GM19324 (cell line): ENCODE measurements at regions not wholly inside any gene's neighbourhood (a gene's known extent, or its start where the extent isn't known, plus 50 kb on each side); places are given as distances from the start of the nearest gene placed in this dataset.

ENCODE experiments used
- ATAC-seq: cut with Tn5 transposase; IDR thresholded peaks from one replicate; pipeline ENCODE4 v1.9.1; 2021; ENCODE audit warnings: mild to moderate bottlenecking, moderate library complexity; ENCODE audit not compliant: unreplicated experiment, low FRiP score

GRCh38 chr4:136599890-136600289 lies 932.4 kb downstream of the PCDH18 start:
- ATAC-seq: no peak

GRCh38 chr4:136590440-136590839 lies 941.9 kb downstream of the PCDH18 start:
- ATAC-seq: no peak

- ATAC-seq: no peak
Measured at GRCh38 chr4:136583567-136583966, 948.7 kb downstream of the PCDH18 start.

GRCh38 chr4:136581119-136581518 lies 951.2 kb downstream of the PCDH18 start:
- ATAC-seq: no peak

GRCh38 chr4:136575146-136575545 lies 957.1 kb downstream of the PCDH18 start:
- ATAC-seq: no peak

GRCh38 chr4:136573460-136573859 lies 958.8 kb downstream of the PCDH18 start:
- ATAC-seq: no peak

GRCh38 chr4:136571315-136571714 lies 961.0 kb downstream of the PCDH18 start:
- ATAC-seq: no peak

- ATAC-seq: no peak
Measured at GRCh38 chr4:136562834-136563233, 969.5 kb downstream of the PCDH18 start.

- ATAC-seq: no peak
Measured at GRCh38 chr4:136558940-136559494, 973.3 kb downstream of the PCDH18 start.

- no peak for ATAC-seq
Measured at GRCh38 chr4:136557396-136557795, 974.9 kb downstream of the PCDH18 start.

- no peak for ATAC-seq
Measured at GRCh38 chr4:136554033-136554432, 978.3 kb downstream of the PCDH18 start.

- no peak for ATAC-seq
Measured at GRCh38 chr4:136551753-136552152, 980.5 kb downstream of the PCDH18 start.

- no peak for ATAC-seq
Measured at GRCh38 chr4:136540747-136541146, 991.5 kb downstream of the PCDH18 start.

- no peak for ATAC-seq
Measured at GRCh38 chr4:136528131-136528530, 1004.2 kb downstream of the PCDH18 start.

- no peak for ATAC-seq
Measured at GRCh38 chr4:136526517-136526916, 1005.8 kb downstream of the PCDH18 start.

- ATAC-seq: no peak
Measured at GRCh38 chr4:136524039-136524438, 1008.3 kb downstream of the PCDH18 start.

GRCh38 chr4:136516371-136516770 lies 1015.9 kb downstream of the PCDH18 start:
- no peak for ATAC-seq

- no peak for ATAC-seq
Measured at GRCh38 chr4:136505020-136505419, 1027.3 kb downstream of the PCDH18 start.

- no peak for ATAC-seq
Measured at GRCh38 chr4:136495851-136496250, 1036.4 kb downstream of the PCDH18 start.

GRCh38 chr4:136495076-136495475 lies 1037.2 kb downstream of the PCDH18 start:
- ATAC-seq: no peak

GRCh38 chr4:136489101-136489500 lies 1043.2 kb downstream of the PCDH18 start:
- no peak for ATAC-seq

- ATAC-seq: no peak
Measured at GRCh38 chr4:136484996-136485395, 1047.3 kb downstream of the PCDH18 start.

- no peak for ATAC-seq
Measured at GRCh38 chr4:136476753-136477152, 1055.5 kb downstream of the PCDH18 start.
